ENCODE measurements at regions not wholly inside any gene's neighbourhood (a gene's known extent, or its start where the extent isn't known, plus 50 kb on each side); places are given as distances from the start of the nearest gene placed in this dataset.

- Histone ChIP-seq H3K23ac (ENCODE audit: low read depth, low read length, poor library complexity) (no peak overlapping the region), H4K91ac (ENCODE audit: low read depth, low read length, poor library complexity) (no peak overlapping the region)
- WGBS, 2 donors (ENCODE audit: extremely low coverage in 2 of 2, insufficient read length in 2 of 2, insufficient replicate concordance in 1 of 2), result no CpG with 5 or more reads among the region's 3 CpGs
Measured at GRCh38 chr15:36400936-36401585, 178.4 kb upstream of the CDIN1 start.

DNA sequence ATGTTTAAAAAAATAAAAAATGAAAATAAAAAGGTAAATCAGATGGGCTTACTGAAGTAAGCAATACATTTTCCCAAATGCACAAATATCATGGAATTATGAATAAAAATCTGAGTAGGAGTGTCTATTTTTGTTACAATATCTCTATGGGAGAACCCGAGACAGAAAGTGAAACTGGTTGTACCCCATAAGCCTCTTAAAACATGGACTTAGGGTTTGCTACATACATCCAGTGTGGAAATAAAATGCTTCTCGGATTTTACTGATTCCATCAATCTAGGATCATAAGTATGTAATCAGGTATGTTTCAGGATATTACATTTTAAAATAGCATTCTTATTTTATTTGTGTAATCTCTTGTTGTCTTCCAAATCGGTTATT is 177.8 kb upstream of the CDIN1 start:
- no CpG with 5 or more reads among the region's 3 CpGs for WGBS, 2 donors (ENCODE audit: extremely low coverage in 2 of 2, insufficient read length in 2 of 2, insufficient replicate concordance in 1 of 2)
- Histone ChIP-seq H3K4ac (ENCODE audit: low read length) (no peak overlapping the region), H2BK120ac (ENCODE audit: low read depth, low read length) (no peak overlapping the region), H3K79me1 (ENCODE audit: low read depth, low read length) (no peaks in the 10 kb centered on the region), H2BK5ac (ENCODE audit: low read length) (no peak overlapping the region), H3K27ac (replicated peaks; ENCODE audit: low read length) (no peak overlapping the region), H2BK15ac (ENCODE audit: low read length) (no peak overlapping the region), H3K14ac (ENCODE audit: low read length) (no peak overlapping the region), H3K9me3 (replicated peaks in 1 of 2; ENCODE audit: control insufficient read depth in 2 of 2, insufficient read depth in 1 of 2, low read depth in 1 of 2, low read length in 2 of 2) (no peaks in the 10 kb centered on the region), H3K18ac (ENCODE audit: low read length) (no peak overlapping the region), H3K36me3 (replicated peaks in 1 of 2; ENCODE audit: control insufficient read depth in 2 of 2, insufficient read depth in 2 of 2, low read length in 2 of 2) (no peaks in the 10 kb centered on the region), H3K27me3 (ENCODE audit: control insufficient read depth in 3 of 3, insufficient read depth in 3 of 3, low read depth in 1 of 3, low read length in 3 of 3) (no peaks in the 10 kb centered on the region), H3K9ac (ENCODE audit: low read depth, low read length, poor library complexity) (no peak overlapping the region), H3K23ac (ENCODE audit: low read depth, low read length, poor library complexity) (no peak overlapping the region), H2AFZ (ENCODE audit: low read length) (no peak overlapping the region), H4K8ac (ENCODE audit: low read depth, low read length) (no peak overlapping the region), H4K91ac (ENCODE audit: low read depth, low read length, poor library complexity) (no peak overlapping the region), H3K4me3 (ENCODE audit: low read length in 2 of 2) (no peak overlapping the region), H2AK5ac (ENCODE audit: low read depth, low read length) (no peak overlapping the region), H3K4me1 (ENCODE audit: control insufficient read depth in 2 of 2, insufficient read depth in 1 of 2, low read depth in 1 of 2, low read length in 2 of 2) (peaks cover 0 to 3% of the 10 kb centered on the region in 2 donors), H2BK12ac (ENCODE audit: low read length) (no peak overlapping the region), H3K4me2 (ENCODE audit: insufficient read depth, low read length, poor library complexity, severe bottlenecking) (no peak overlapping the region)
- no peak for DNase-seq (ENCODE audit: low spot score)

More at GRCh38 chr15:36400936-36401585, 178.4 kb upstream of the CDIN1 start:
- no peaks in the 10 kb centered on the region for H3K79me1 ChIP-seq (ENCODE audit: low read depth, low read length)
- H3K4me2 ChIP-seq (ENCODE audit: insufficient read depth, low read length, poor library complexity, severe bottlenecking), result no peak overlapping the region
- no peak overlapping the region for H3K27ac ChIP-seq (replicated peaks; ENCODE audit: low read length)
- H4K8ac ChIP-seq (ENCODE audit: low read depth, low read length), result no peak overlapping the region
- H2BK5ac ChIP-seq (ENCODE audit: low read length), result no peak overlapping the region
- peak overlapping the region; percentile 3 for H2AFZ ChIP-seq (ENCODE audit: low read length)
- no peak overlapping the region for H2BK12ac ChIP-seq (ENCODE audit: low read length)
- H3K18ac ChIP-seq (ENCODE audit: low read length), result no peak overlapping the region
- no peak overlapping the region for H2BK15ac ChIP-seq (ENCODE audit: low read length)
- H3K27me3 ChIP-seq (ENCODE audit: control insufficient read depth in 3 of 3, insufficient read depth in 3 of 3, low read depth in 1 of 3, low read length in 3 of 3), result no peaks in the 10 kb centered on the region
- H3K4me1 ChIP-seq (ENCODE audit: control insufficient read depth in 2 of 2, insufficient read depth in 1 of 2, low read depth in 1 of 2, low read length in 2 of 2), result no peaks in the 10 kb centered on the region
- H2BK120ac ChIP-seq (ENCODE audit: low read depth, low read length), result no peak overlapping the region
- H3K14ac ChIP-seq (ENCODE audit: low read length), result no peak overlapping the region
- H2AK5ac ChIP-seq (ENCODE audit: low read depth, low read length), result no peak overlapping the region
- DNase-seq (ENCODE audit: low spot score), result no peak
- H3K9ac ChIP-seq (ENCODE audit: low read depth, low read length, poor library complexity), result no peak overlapping the region
- no peak overlapping the region for H3K4me3 ChIP-seq (ENCODE audit: low read length in 2 of 2)
- no peaks in the 10 kb centered on the region for H3K9me3 ChIP-seq (replicated peaks in 1 of 2; ENCODE audit: control insufficient read depth in 2 of 2, insufficient read depth in 1 of 2, low read depth in 1 of 2, low read length in 2 of 2)
- H3K4ac ChIP-seq (ENCODE audit: low read length), result no peak overlapping the region
- no peaks in the 10 kb centered on the region for H3K36me3 ChIP-seq (replicated peaks in 1 of 2; ENCODE audit: control insufficient read depth in 2 of 2, insufficient read depth in 2 of 2, low read length in 2 of 2)

DNA sequence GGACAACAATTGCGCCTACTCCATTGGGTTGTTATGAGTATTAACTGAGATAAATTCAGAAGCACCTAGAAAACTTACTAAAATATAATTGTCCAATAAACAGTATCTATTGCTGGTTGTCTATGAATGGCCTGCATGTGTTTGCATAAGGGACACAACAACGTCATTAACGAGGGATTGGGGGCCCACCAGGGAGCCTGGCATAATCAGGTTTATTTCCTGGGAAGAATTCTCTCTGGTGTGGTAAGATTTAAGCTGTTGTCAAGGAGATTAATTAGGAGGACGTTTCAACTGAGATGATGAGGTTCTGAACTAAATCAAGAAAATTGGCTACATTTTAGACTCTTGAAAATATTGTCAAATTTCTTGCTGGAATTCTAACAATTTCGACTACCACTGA is 176.1 kb upstream of the CDIN1 start:
- no peak overlapping the region for H3K9ac ChIP-seq (ENCODE audit: low read depth, low read length, poor library complexity)
- H2BK120ac ChIP-seq (ENCODE audit: low read depth, low read length), result no peak overlapping the region
- no peak overlapping the region for H2AK5ac ChIP-seq (ENCODE audit: low read depth, low read length)
- no peak overlapping the region for H2AFZ ChIP-seq (ENCODE audit: low read length)
- H2BK12ac ChIP-seq (ENCODE audit: low read length), result no peak overlapping the region
- H4K8ac ChIP-seq (ENCODE audit: low read depth, low read length), result no peak overlapping the region
- H3K4me3 ChIP-seq (ENCODE audit: low read length in 2 of 2), result no peak overlapping the region
- peak; percentile 17 for DNase-seq (ENCODE audit: low spot score)
- H3K23ac ChIP-seq (ENCODE audit: low read depth, low read length, poor library complexity), result no peak overlapping the region
- H3K9me3 ChIP-seq (replicated peaks in 1 of 2; ENCODE audit: control insufficient read depth in 2 of 2, insufficient read depth in 1 of 2, low read depth in 1 of 2, low read length in 2 of 2), result no peaks in the 10 kb centered on the region
- H3K4ac ChIP-seq (ENCODE audit: low read length), result no peak overlapping the region
- H4K91ac ChIP-seq (ENCODE audit: low read depth, low read length, poor library complexity), result no peak overlapping the region
- no peaks in the 10 kb centered on the region for H3K36me3 ChIP-seq (replicated peaks in 1 of 2; ENCODE audit: control insufficient read depth in 2 of 2, insufficient read depth in 2 of 2, low read length in 2 of 2)
- H3K79me1 ChIP-seq (ENCODE audit: low read depth, low read length), result no peaks in the 10 kb centered on the region
- no peak overlapping the region for H3K14ac ChIP-seq (ENCODE audit: low read length)
- no peaks in the 10 kb centered on the region for H3K27me3 ChIP-seq (ENCODE audit: control insufficient read depth in 3 of 3, insufficient read depth in 3 of 3, low read depth in 1 of 3, low read length in 3 of 3)
- H3K4me2 ChIP-seq (ENCODE audit: insufficient read depth, low read length, poor library complexity, severe bottlenecking), result no peak overlapping the region
- WGBS, 2 donors (ENCODE audit: extremely low coverage in 2 of 2, insufficient read length in 2 of 2, insufficient replicate concordance in 1 of 2), result no CpG with 5 or more reads among the region's 5 CpGs
- peaks cover 0 to 14% of the 10 kb centered on the region in 2 donors for H3K4me1 ChIP-seq (ENCODE audit: control insufficient read depth in 2 of 2, insufficient read depth in 1 of 2, low read depth in 1 of 2, low read length in 2 of 2)
- no peak overlapping the region for H2BK5ac ChIP-seq (ENCODE audit: low read length)
- H3K18ac ChIP-seq (ENCODE audit: low read length), result no peak overlapping the region
- no peak overlapping the region for H3K27ac ChIP-seq (replicated peaks; ENCODE audit: low read length)
- no peak overlapping the region for H2BK15ac ChIP-seq (ENCODE audit: low read length)

- Histone ChIP-seq H4K8ac (ENCODE audit: low read depth, low read length) (no peak overlapping the region), H3K18ac (ENCODE audit: low read length) (no peak overlapping the region), H3K4me2 (ENCODE audit: insufficient read depth, low read length, poor library complexity, severe bottlenecking) (no peak overlapping the region), H3K14ac (ENCODE audit: low read length) (no peak overlapping the region), H2BK12ac (ENCODE audit: low read length) (no peak overlapping the region), H4K91ac (ENCODE audit: low read depth, low read length, poor library complexity) (no peak overlapping the region), H3K27ac (replicated peaks; ENCODE audit: low read length) (no peak overlapping the region), H3K23ac (ENCODE audit: low read depth, low read length, poor library complexity) (no peak overlapping the region), H3K4me3 (ENCODE audit: low read length in 2 of 2) (no peak overlapping the region), H2BK15ac (ENCODE audit: low read length) (no peak overlapping the region), H3K36me3 (replicated peaks in 1 of 2; ENCODE audit: control insufficient read depth in 2 of 2, insufficient read depth in 2 of 2, low read length in 2 of 2) (no peaks in the 10 kb centered on the region), H2BK120ac (ENCODE audit: low read depth, low read length) (no peak overlapping the region), H3K9me3 (replicated peaks in 1 of 2; ENCODE audit: control insufficient read depth in 2 of 2, insufficient read depth in 1 of 2, low read depth in 1 of 2, low read length in 2 of 2) (no peaks in the 10 kb centered on the region), H2BK5ac (ENCODE audit: low read length) (no peak overlapping the region), H3K27me3 (ENCODE audit: control insufficient read depth in 3 of 3, insufficient read depth in 3 of 3, low read depth in 1 of 3, low read length in 3 of 3) (no peaks in the 10 kb centered on the region), H2AFZ (ENCODE audit: low read length) (peak overlapping the region; percentile 12), H2AK5ac (ENCODE audit: low read depth, low read length) (no peak overlapping the region), H3K4me1 (ENCODE audit: control insufficient read depth in 2 of 2, insufficient read depth in 1 of 2, low read depth in 1 of 2, low read length in 2 of 2) (peaks cover 0 to 14% of the 10 kb centered on the region in 2 donors), H3K9ac (ENCODE audit: low read depth, low read length, poor library complexity) (no peak overlapping the region), H3K79me1 (ENCODE audit: low read depth, low read length) (no peaks in the 10 kb centered on the region), H3K4ac (ENCODE audit: low read length) (no peak overlapping the region)
- WGBS, 2 donors (ENCODE audit: extremely low coverage in 2 of 2, insufficient read length in 2 of 2, insufficient replicate concordance in 1 of 2), result no CpG with 5 or more reads among the region's 3 CpGs
- DNase-seq (ENCODE audit: low spot score), result no peak
Measured at GRCh38 chr15:36406366-36406765, 173.1 kb upstream of the CDIN1 start.
